ENCODE measurements at regions not wholly inside any gene's neighbourhood (a gene's known extent, or its start where the extent isn't known, plus 50 kb on each side); places are given as distances from the start of the nearest gene placed in this dataset.

DNA sequence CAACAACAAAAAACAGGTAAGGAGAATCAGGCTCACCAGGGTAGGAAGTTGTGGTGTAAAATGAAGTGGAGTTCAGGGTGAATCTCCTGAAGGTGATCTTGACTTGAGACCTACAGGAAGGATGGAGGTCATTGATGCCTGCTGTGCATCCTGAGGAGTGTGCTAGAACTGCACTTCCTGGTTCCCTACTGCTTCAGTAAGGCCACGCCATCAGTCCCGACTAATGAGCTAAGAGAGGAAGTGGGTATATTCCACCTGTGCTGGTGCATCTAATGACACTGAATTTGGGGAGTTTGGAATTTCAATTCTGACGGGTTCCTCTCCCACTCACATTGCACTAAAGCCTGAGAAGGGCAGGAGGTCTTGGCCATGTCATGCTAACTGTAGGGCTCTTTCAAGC, 349.3 kb upstream of the SLC14A2 start:
- DNase-seq (ENCODE audit: low read depth in 2 of 2), result no peak

GRCh38 chr18:45267622-45268021, 347.7 kb upstream of the SLC14A2 start:
- no peak for DNase-seq (ENCODE audit: low read depth in 2 of 2)

DNA sequence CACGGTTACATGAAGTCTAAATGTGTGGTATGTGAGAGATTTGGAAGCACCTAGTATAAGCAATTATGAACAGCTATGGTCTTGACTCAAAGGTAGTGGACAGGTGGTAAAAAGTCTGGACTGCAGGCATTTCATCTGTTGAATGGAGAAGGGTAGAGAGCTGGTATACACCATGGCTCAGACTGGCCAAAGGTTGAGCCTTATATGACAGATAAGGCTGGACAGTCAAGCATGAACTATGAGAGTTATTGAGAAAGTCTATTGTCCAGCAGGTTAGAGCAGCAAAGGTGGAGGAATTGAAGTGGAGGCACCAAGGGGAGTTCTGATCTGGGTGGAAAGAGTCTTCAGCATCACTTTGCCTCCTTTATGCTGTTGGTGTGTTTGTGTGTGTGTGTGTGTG, 346.7 kb upstream of the SLC14A2 start:
- DNase-seq (ENCODE audit: low read depth in 2 of 2), result no peak

DNA sequence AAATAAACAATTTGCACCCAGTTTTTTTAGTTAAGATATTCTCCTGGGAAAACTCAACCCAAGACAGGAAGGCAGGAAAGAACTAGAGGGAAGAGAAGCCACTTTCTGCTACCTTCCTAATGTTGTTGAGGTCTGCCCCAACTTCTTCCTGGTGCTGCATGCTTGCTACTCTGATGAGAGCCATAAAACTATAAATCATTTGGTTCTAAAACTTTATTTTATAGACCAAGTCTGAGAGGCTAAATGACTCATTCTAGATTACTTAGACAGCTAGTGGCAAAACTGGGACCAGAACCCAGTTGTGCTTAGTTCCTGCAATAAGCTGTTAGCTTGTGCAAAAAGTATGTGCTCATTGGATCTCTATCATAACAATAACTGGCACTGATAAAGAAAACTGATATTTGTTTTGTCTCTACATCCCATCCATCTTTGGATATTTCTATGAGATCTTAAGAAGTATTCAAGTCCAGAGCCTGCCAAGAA, 344.9 kb upstream of the SLC14A2 start:
- no peak for DNase-seq (ENCODE audit: low read depth in 2 of 2)

DNA sequence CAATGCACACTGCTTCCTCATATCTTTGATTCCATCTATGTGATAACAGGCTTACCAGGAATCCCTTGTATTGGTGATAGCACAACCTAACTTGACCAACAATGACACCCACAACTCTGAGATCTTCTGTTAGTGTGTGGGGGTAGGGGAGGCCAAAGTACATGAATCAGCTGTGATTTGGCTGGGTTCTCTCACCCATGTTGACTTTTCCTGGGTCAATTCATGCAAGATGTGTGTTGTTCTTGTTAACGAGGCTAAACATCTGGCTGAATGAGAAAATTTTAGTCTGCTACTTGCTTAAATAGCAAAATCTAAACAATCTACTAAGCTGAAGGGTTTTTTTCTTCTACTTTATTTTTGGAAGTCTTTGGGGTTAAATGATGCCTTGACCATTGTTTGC, 341.2 kb upstream of the SLC14A2 start:
- DNase-seq (ENCODE audit: low read depth in 2 of 2), result no peak

GRCh38 chr18:45275367-45276113, 339.7 kb upstream of the SLC14A2 start:
- DNase-seq (ENCODE audit: low read depth in 2 of 2), result no peak

- no peak for DNase-seq (ENCODE audit: low read depth in 2 of 2)
These were observed 338.4 kb upstream of the SLC14A2 start for GRCh38 chr18:45276878-45277277.

DNA sequence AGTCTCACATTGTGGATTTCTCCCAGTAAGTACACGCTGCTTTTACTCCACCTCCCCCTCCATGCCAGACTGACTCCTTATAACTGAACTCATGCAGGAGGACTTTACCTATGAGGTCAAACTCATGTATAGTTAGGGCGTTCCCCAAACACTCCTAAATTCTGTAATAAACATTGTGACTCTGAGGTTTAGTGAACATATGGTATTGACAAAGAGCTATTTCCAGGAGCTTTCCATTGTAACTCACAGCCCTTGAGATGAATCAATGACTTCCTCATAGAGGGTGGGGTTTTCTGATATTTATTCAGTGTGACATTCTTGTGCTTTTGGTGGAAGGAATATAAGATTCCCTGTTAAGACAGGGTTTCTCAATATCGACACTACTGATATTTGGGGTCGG, 337.4 kb upstream of the SLC14A2 start:
- DNase-seq (ENCODE audit: low read depth in 2 of 2), result no peak

GRCh38 chr18:45280481-45281276, 334.6 kb upstream of the SLC14A2 start:
- DNase-seq (ENCODE audit: low read depth in 2 of 2), result no peak

DNA sequence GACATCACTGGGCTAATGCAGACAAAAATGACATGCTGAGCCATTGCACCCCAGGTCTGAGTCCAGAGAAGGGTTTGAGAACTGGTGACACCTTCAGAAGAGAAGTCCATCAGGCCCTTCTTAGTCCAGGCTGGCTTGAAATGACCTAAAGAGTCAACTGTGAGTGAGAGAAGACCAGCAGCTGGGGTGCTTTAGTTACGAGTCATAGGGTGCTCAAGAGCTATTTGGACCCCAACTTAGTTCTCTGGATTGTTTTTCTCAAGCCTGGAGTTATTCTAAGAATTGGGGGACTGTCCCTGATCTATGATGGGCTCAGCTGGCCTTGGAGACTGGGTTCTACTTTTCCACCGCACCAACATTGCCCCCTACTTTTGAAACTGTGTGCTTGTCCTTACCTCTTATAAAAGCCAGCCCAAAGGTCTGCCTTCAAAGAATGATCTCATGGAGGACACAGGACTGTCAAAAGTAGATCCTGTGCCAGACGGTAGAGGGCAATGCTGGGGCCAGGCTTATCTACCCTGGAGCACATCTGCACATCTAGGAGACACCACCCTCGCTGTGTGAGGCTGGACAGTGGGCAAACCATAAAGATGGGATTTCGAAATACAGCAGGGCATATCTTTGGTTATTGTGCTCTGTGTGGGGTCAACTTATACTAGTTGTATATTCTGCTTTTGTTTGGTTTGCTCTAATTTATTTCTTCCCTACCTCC, 333.0 kb upstream of the SLC14A2 start:
- DNase-seq (ENCODE audit: low read depth in 2 of 2), result no peak

DNA sequence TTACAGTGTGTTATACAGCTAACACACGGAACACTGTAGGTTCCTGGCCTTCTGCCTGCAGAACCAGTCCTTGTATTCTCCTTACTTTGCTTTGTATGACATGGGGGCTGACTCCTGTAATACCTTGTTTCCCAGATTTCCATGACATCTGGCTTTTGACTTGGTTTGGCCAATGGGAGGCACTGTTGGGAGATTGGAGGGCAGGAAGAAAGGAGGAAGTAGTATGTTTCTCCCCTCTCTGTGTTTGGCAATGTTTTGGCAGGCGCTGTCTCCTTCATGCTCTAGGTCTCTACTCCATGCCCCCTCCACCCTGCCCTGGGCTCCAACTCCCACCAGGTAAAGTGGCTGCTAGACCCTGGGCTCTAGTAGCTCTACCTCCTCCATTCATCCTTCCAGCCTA, 331.1 kb upstream of the SLC14A2 start:
- DNase-seq (ENCODE audit: low read depth in 2 of 2), result no peak

DNA sequence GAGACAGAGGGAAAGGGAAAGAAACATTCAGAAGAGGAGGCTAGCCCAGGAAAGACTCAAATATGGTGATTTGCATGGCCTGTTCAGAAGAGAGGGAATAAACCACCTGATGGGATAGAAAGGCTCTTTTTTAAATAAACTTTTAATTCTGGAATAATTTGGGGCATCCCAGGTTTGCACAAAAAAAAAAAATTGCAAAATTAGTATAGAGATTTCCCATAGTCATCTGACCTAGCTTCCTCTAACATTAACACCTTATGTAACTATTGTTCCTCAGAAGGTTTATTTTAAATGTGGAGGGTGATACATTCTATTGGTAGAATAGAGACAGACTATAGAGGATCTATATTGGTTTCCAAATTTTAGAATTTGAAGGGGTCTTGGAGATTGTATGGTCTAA, 330.4 kb upstream of the SLC14A2 start:
- DNase-seq (ENCODE audit: low read depth in 2 of 2), result no peak

GRCh38 chr18:45285251-45285650, 330.0 kb upstream of the SLC14A2 start:
- no peak for DNase-seq (ENCODE audit: low read depth in 2 of 2)

DNA sequence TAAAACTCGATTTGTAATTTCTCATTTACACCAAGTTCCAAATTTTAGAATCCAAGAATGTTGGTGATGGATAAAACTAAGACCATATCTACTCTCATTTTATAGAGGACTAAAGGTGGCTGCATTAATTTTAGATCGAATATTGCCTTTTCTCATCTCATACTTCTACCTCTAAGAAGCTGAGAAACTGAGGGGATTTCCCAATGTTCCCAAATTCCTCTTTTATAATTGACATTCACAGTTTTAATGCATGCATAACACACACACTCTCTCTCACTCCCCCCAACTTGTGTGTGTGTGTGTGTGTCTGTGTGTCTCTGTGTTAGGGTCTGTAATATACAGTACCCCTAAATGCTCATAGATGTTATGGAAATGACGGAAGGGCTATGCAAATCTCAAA, 328.8 kb upstream of the SLC14A2 start:
- DNase-seq (ENCODE audit: low read depth in 2 of 2), result no peak

DNA sequence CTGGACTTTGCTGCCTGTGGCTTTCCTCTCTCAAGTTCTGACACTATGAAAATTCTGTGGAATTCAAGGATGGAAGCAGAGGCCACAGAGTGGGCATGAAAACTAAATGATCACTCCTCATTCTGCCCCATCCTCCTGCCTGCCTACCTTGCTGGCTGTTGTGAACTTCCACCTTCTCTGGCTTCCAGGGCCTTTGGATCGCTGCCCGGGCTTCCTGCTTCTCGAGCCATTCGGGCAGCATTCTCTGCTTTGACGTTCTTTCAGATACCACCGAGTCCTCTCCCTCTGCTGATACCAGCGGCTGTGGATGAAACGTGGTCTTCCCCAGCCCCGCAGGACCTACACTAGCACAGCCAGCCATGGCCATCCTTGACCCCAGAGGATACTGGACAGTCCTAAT, 327.7 kb upstream of the SLC14A2 start:
- DNase-seq (ENCODE audit: low read depth in 2 of 2), result no peak

DNA sequence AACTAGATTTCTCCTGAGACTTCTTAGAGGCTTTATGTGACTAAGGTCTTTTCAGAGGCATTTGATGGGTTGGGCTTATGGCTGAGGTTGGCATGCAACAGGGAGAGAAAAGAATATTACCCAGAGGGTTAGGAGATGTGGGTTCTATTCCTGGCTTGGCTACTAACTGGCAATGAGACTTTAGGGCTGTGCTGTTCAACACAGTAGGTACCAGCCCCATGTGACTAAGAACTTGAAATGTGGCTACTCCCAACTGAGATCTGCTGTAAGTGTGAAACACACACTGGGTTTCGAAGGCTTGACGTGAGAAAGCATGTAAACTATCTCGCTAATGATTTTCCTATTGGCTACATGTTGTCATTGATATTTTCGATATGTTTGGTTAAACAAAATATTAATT, 324.9 kb upstream of the SLC14A2 start:
- no peak for DNase-seq (ENCODE audit: low read depth in 2 of 2)

GRCh38 chr18:45291621-45292615, 323.4 kb upstream of the SLC14A2 start:
- DNase-seq (ENCODE audit: low read depth in 2 of 2), result no peak

GRCh38 chr18:45295388-45295787, 319.9 kb upstream of the SLC14A2 start:
- DNase-seq (ENCODE audit: low read depth in 2 of 2), result no peak

- DNase-seq (ENCODE audit: low read depth in 2 of 2), result no peak
These were observed 316.3 kb upstream of the SLC14A2 start for GRCh38 chr18:45298986-45299385.

- no peak for DNase-seq (ENCODE audit: low read depth in 2 of 2)
These were observed 312.2 kb upstream of the SLC14A2 start for GRCh38 chr18:45303026-45303425.

DNA sequence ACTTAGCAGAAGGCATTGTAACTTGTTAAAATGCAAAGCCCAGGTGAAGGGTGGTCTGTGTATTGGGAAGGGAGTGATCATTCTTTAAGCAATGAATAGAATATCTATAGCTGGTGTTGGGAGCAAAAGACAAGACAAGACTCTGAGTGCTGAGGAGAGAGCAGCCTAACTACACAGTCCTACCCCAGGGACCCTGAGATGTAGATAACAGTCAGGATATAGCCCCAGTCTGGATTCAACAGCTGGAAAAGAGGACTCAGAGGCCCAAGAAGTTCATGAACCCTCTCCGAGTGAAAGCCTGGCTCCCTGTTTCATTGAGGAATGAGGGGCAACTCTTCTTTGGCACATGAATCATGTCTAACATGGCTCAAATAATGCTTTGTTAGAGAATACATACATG, 310.7 kb upstream of the SLC14A2 start:
- no peak for DNase-seq (ENCODE audit: low read depth in 2 of 2)

Measured in fibroblast of skin of left quadriceps (primary cell).